ENCODE measurements at regions not wholly inside any gene's neighbourhood (a gene's known extent, or its start where the extent isn't known, plus 50 kb on each side); places are given as distances from the start of the nearest gene placed in this dataset.

DNA sequence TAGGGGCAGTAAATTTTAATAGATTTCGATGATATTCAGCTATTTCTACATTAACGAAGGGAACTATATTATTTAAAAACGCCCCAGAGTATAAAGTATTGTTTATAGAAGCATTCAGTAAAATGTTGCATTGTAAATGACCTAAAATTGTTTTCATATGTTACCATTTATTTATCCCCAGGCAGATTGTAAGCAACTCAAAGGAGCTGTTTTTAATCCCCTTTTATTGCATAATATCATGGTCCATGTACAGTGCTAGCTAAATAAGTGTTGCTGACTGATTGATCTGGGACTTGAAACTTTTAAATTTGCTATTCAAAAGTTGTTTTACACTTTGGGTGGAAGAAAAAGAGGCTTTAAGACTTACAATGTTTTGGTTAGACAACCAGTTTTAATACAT lies 199.0 kb upstream of the SLC38A2 start:
- TF ChIP-seq, protein P1, sequence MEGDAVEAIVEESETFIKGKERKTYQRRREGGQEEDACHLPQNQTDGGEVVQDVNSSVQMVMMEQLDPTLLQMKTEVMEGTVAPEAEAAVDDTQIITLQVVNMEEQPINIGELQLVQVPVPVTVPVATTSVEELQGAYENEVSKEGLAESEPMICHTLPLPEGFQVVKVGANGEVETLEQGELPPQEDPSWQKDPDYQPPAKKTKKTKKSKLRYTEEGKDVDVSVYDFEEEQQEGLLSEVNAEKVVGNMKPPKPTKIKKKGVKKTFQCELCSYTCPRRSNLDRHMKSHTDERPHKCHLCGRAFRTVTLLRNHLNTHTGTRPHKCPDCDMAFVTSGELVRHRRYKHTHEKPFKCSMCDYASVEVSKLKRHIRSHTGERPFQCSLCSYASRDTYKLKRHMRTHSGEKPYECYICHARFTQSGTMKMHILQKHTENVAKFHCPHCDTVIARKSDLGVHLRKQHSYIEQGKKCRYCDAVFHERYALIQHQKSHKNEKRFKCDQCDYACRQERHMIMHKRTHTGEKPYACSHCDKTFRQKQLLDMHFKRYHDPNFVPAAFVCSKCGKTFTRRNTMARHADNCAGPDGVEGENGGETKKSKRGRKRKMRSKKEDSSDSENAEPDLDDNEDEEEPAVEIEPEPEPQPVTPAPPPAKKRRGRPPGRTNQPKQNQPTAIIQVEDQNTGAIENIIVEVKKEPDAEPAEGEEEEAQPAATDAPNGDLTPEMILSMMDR (IDR thresholded peaks at IDR 0.05), result no peak
- no peak for TF ChIP-seq POLR2A (IDR thresholded peaks at IDR 0.05)
- no peak for TF ChIP-seq POLR2AphosphoS5 (IDR thresholded peaks at IDR 0.05; ENCODE audit: insufficient read depth in 1 of 2, low read depth in 1 of 2)

All from vagina (tissue), 2 donors.